ENCODE measurements at regions not wholly inside any gene's neighbourhood (a gene's known extent, or its start where the extent isn't known, plus 50 kb on each side); places are given as distances from the start of the nearest gene placed in this dataset.

GRCh38 chr6:50899306-50899870 lies 80.7 kb downstream of the TFAP2B start:
- TF ChIP-seq GATA2 (IDR thresholded peaks at IDR 0.05; ENCODE audit: low read depth, low read length) (no peak), GATA3 (IDR thresholded peaks at IDR 0.05; ENCODE audit: low read depth, low read length) (no peak)

DNA sequence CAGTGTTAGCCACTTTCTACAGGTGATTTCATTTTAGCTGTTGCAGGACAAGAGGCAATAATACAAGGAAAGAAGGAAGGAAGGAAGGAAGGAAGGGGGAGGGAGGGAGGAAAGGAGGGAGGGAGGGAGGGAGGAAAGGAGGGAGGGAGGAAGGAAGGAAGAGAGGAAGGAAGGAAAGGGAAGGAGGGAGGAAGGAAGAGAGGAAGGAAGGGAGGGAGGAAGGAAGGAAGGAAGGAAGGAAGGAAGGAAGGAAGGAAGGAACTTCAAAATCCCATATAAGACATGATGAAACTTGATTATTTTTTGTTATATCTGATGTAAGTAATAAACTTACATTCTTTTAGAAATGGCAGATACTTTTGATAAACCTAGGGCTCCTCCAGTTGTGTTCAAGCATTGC lies 83.6 kb downstream of the TFAP2B start:
- TF ChIP-seq GATA2 (IDR thresholded peaks at IDR 0.05; ENCODE audit: low read depth, low read length) = no peak
- no peak for TF ChIP-seq GATA3 (IDR thresholded peaks at IDR 0.05; ENCODE audit: low read depth, low read length)

- TF ChIP-seq GATA3 (IDR thresholded peaks at IDR 0.05; ENCODE audit: low read depth, low read length) = no peak
- TF ChIP-seq GATA2 (IDR thresholded peaks at IDR 0.05; ENCODE audit: low read depth, low read length) = no peak
Measured at GRCh38 chr6:50905297-50905696, 86.6 kb downstream of the TFAP2B start.

GRCh38 chr6:50907565-50907964 lies 88.9 kb downstream of the TFAP2B start:
- no peak for TF ChIP-seq GATA2 (IDR thresholded peaks at IDR 0.05; ENCODE audit: low read depth, low read length)
- TF ChIP-seq GATA3 (IDR thresholded peaks at IDR 0.05; ENCODE audit: low read depth, low read length) = no peak

DNA sequence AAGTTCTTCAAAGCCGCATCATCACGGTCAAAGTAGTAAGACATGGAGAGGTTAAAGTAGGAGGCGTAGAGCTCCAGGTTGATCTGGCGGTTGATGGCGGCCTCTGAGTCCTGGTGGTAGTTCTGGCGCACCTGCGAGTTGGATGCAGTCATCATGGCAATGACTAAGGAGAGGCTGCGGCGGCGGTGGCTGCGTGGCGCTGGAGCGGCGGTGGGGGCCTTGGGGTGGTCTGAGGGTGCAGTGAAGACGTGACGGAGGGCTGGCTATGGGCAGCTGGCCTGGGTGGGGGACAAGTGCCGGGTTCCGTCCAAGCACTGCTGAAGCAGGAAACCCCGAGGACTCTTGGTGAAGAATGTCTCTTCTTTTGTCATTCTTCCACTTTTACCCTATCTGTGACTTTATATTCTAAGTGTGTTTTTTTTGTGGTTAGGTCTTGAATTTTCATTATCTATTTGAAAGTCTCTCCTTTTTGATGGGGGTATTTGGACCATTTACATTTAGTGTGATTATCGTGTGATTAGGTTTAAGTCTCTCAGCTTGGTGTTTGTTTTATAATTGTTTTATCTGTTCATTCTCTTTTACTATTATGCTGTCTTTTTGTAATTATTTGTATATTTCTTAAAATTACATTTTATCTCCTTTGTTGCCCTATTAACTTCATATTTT lies 94.6 kb downstream of the TFAP2B start:
- TF ChIP-seq GATA2 (IDR thresholded peaks at IDR 0.05; ENCODE audit: low read depth, low read length) (no peak), GATA3 (IDR thresholded peaks at IDR 0.05; ENCODE audit: low read depth, low read length) (no peak)

GRCh38 chr6:50921968-50922367 lies 103.3 kb downstream of the TFAP2B start:
- TF ChIP-seq GATA3 (IDR thresholded peaks at IDR 0.05; ENCODE audit: low read depth, low read length) (no peak), GATA2 (IDR thresholded peaks at IDR 0.05; ENCODE audit: low read depth, low read length) (no peak)

DNA sequence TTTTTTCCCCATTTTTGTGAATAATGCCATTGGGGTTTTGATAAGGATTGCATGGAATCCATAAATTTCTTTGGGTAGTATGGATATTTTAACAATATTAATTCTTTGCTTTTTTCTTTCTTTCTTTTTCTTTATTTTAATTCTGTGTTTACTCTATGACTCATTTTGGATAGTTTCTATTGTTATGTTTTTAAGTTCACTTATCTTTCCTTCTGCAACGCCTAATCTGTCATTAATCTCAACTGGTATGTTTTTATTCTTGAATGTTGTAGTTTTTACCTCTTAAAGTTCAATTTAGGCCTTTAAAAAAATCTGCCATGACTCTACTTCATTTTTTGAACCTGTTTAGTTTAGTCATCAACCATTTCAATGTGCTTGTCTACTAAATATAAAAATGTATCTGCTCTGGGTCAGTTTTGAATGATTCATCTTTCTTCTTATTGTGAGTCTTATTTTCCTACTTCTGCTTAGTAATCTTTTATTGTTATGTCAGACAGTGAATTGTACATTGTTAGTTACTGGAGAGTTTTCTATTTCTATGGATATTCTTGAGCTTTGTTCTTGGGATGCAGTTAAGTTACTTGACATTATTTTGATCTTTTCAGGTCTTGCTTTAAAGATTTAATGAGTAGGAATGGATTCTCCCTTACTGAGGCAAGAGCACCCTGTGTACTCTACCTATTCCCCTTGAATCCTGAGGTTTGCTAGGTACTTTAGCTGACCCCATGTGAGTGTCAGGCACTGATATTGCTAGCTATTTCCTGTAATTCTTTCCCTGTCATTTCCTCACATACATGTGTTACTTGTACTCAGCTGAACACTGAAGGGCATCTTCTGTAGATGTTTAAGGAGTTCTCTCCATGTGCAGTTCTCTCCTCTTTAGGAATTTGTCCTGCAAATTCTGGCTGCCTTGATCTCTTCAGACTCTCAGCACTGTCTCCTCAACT lies 104.2 kb downstream of the TFAP2B start:
- TF ChIP-seq GATA2 (IDR thresholded peaks at IDR 0.05; ENCODE audit: low read depth, low read length) = no peak
- TF ChIP-seq GATA3 (IDR thresholded peaks at IDR 0.05; ENCODE audit: low read depth, low read length) = no peak

GRCh38 chr6:50924758-50925157 lies 106.1 kb downstream of the TFAP2B start:
- TF ChIP-seq GATA3 (IDR thresholded peaks at IDR 0.05; ENCODE audit: low read depth, low read length) (no peak), GATA2 (IDR thresholded peaks at IDR 0.05; ENCODE audit: low read depth, low read length) (no peak)

GRCh38 chr6:50925548-50925947 lies 106.9 kb downstream of the TFAP2B start:
- TF ChIP-seq GATA3 (IDR thresholded peaks at IDR 0.05; ENCODE audit: low read depth, low read length) (no peak), GATA2 (IDR thresholded peaks at IDR 0.05; ENCODE audit: low read depth, low read length) (no peak)

GRCh38 chr6:50925981-50926380 lies 107.3 kb downstream of the TFAP2B start:
- TF ChIP-seq GATA2 (IDR thresholded peaks at IDR 0.05; ENCODE audit: low read depth, low read length) (no peak), GATA3 (IDR thresholded peaks at IDR 0.05; ENCODE audit: low read depth, low read length) (no peak)

DNA sequence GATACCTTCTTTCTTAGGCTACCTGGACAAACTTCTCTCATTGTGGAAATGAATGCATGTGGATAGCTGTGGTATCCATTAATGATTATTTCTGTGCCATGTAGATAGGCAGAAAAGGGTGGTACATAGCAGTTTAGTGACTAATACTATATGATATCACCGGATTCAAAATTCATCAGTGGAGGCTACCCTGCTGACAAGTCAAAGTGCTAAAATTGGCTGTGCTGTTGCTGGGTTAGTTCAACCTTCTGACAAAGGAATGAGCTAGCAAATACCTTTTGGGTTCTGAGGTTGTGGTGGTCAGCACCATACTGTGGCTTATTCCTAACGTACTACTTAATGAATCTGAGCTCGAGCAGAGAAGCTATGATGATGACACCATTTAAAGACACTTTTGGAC lies 109.1 kb downstream of the TFAP2B start:
- TF ChIP-seq GATA3 (IDR thresholded peaks at IDR 0.05; ENCODE audit: low read depth, low read length) = no peak
- TF ChIP-seq GATA2 (IDR thresholded peaks at IDR 0.05; ENCODE audit: low read depth, low read length) = no peak

- TF ChIP-seq GATA3 (IDR thresholded peaks at IDR 0.05; ENCODE audit: low read depth, low read length) = no peak
- TF ChIP-seq GATA2 (IDR thresholded peaks at IDR 0.05; ENCODE audit: low read depth, low read length) = no peak
Measured at GRCh38 chr6:50929323-50929722, 110.7 kb downstream of the TFAP2B start.

GRCh38 chr6:50935442-50935841 lies 116.8 kb downstream of the TFAP2B start:
- TF ChIP-seq GATA3 (IDR thresholded peaks at IDR 0.05; ENCODE audit: low read depth, low read length) (no peak), GATA2 (IDR thresholded peaks at IDR 0.05; ENCODE audit: low read depth, low read length) (no peak)

- TF ChIP-seq GATA3 (IDR thresholded peaks at IDR 0.05; ENCODE audit: low read depth, low read length) (peak; percentile 88), GATA2 (IDR thresholded peaks at IDR 0.05; ENCODE audit: low read depth, low read length) (peak; percentile 83)
Measured at GRCh38 chr6:50936277-50936681, 117.6 kb downstream of the TFAP2B start.

All from SH-SY5Y (cell line).